ENCODE measurements at regions not wholly inside any gene's neighbourhood (a gene's known extent, or its start where the extent isn't known, plus 50 kb on each side); places are given as distances from the start of the nearest gene placed in this dataset.

DNA sequence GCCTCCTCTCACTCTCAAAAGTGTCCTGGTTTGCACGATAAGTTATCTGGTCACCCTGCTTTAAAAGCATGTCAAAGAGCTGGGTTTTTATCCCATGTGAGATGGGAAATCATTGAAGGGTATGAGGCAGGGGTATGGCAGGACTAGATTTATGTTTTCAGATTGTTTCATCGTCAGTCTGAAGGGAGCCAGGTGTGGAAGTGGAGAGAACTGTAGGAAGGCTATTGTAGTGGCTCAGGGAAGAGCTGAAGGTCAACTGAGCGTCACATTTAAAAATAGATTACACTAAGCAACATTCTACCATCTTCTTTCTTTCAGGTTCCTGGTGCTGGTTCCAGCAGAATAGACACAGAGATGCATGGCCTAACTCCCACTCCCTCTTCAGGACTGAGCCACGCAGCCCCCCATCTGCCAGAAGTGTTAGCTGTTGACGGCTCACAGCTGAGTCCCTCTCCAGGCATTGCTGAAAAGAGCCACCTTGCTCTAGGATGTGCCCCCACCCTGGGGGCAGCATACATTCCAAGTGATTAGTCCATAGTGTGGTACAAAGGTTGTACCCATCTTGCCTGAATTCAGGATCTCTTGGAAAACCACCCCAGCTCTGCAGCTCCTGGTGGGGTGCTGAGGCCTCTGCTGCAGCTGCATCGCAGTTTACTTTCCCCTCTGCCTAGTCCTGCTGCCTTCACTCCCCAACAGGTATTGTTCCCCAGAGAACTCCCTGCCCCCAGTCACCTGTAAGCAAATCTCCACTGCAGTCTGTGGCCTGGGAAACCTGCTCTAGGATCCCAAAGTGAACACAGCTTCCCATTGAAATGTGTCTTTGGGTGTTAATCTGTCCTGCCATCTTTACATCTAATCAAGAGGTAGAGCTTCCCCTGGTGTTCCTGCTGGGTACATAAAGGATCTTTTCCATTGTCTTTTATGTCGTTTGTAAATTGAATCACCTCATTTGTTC lies 79.5 kb upstream of the KLF7 start:
- no peak for DNase-seq (ENCODE audit: low read depth, low spot score)
- Histone ChIP-seq H3K9me3 (ENCODE audit: insufficient read depth, low read length) (no peaks in the 10 kb centered on the region), H3K36me3 (ENCODE audit: insufficient read depth, insufficient read length, low read length) (no peaks in the 10 kb centered on the region), H3K9ac (ENCODE audit: insufficient read length, low read depth) (no peak overlapping the region), H3K4me3 (ENCODE audit: insufficient read length, low read depth) (no peak overlapping the region), H3K27me3 (ENCODE audit: insufficient read depth, insufficient read length) (no peaks in the 10 kb centered on the region), H3K4me1 (ENCODE audit: insufficient read depth, insufficient read length) (no peaks in the 10 kb centered on the region)
- no peak for TF ChIP-seq ZNF274 (IDR thresholded peaks at IDR 0.05; ENCODE audit: low read depth, low read length)
- TF ChIP-seq SUZ12 (IDR thresholded peaks at IDR 0.05; ENCODE audit: extremely low read depth, insufficient read depth, insufficient read length), result no peak
- no peak for TF ChIP-seq YY1 (IDR thresholded peaks at IDR 0.05; ENCODE audit: insufficient read depth, insufficient read length)

DNA sequence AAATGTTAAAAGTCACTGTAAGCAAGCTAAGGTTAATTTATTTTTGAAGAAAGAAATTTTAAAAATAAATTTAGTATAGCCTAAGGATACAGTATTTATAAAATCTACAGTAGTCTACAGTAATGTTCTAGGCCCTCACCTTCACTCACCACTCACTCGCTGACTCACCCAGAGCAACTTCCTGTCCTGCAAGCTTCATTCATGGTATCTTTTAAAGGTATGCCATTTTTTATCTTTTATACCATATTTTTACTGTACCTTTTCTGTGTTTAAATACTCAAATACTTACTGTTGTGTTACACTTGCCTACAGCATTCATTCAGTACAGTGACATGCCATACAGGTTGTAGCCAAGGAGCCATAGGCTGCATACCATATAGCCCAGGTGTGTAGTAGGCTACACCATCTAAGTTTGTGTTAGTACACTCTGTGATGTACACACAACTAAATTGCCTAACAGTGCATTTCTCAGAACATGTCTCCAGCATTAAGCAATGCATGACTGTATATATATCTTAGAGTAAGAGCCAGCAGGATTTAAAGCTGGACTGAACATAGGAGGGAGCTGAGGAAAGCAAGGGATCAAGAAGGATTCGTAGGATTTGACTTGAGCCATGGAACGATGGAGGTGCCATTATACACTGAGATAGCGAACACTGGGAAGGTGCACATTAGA lies 83.1 kb upstream of the KLF7 start:
- H3K4me1 ChIP-seq (ENCODE audit: insufficient read depth, insufficient read length), result no peaks in the 10 kb centered on the region
- no peaks in the 10 kb centered on the region for H3K9me3 ChIP-seq (ENCODE audit: insufficient read depth, low read length)
- H3K9ac ChIP-seq (ENCODE audit: insufficient read length, low read depth), result no peak overlapping the region
- no peak for DNase-seq (ENCODE audit: low read depth, low spot score)
- TF ChIP-seq SUZ12 (IDR thresholded peaks at IDR 0.05; ENCODE audit: extremely low read depth, insufficient read depth, insufficient read length) (no peak), ZNF274 (IDR thresholded peaks at IDR 0.05; ENCODE audit: low read depth, low read length) (no peak), YY1 (IDR thresholded peaks at IDR 0.05; ENCODE audit: insufficient read depth, insufficient read length) (no peak)
- no peak overlapping the region for H3K4me3 ChIP-seq (ENCODE audit: insufficient read length, low read depth)
- no peaks in the 10 kb centered on the region for H3K36me3 ChIP-seq (ENCODE audit: insufficient read depth, insufficient read length, low read length)
- no peaks in the 10 kb centered on the region for H3K27me3 ChIP-seq (ENCODE audit: insufficient read depth, insufficient read length)

DNA sequence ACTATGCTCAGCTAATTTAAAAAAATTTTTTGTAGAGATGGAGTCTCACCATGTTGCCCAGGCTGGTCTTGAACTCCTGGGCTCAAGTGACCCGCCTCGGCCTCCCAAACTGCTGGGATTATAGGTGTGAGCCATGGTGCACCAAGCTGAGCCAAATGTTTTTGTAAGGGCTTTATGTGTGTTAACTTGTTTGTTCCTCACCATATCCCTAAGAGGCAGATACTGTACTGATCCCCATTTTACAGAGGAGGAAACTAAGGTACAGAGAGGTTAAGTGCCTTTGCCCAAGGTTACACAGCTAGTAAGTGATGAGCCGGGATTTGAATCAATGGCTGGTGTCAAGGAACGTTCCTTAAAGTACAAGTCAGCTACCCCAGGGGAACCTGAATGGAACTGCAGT lies 85.3 kb upstream of the KLF7 start:
- no peak overlapping the region for H3K4me3 ChIP-seq (ENCODE audit: insufficient read length, low read depth)
- TF ChIP-seq YY1 (IDR thresholded peaks at IDR 0.05; ENCODE audit: insufficient read depth, insufficient read length) (no peak), SUZ12 (IDR thresholded peaks at IDR 0.05; ENCODE audit: extremely low read depth, insufficient read depth, insufficient read length) (no peak), ZNF274 (IDR thresholded peaks at IDR 0.05; ENCODE audit: low read depth, low read length) (no peak)
- no peak overlapping the region for H3K9ac ChIP-seq (ENCODE audit: insufficient read length, low read depth)
- H3K9me3 ChIP-seq (ENCODE audit: insufficient read depth, low read length), result no peaks in the 10 kb centered on the region
- no peaks in the 10 kb centered on the region for H3K4me1 ChIP-seq (ENCODE audit: insufficient read depth, insufficient read length)
- no peak for DNase-seq (ENCODE audit: low read depth, low spot score)
- H3K27me3 ChIP-seq (ENCODE audit: insufficient read depth, insufficient read length), result no peaks in the 10 kb centered on the region
- no peaks in the 10 kb centered on the region for H3K36me3 ChIP-seq (ENCODE audit: insufficient read depth, insufficient read length, low read length)

DNA sequence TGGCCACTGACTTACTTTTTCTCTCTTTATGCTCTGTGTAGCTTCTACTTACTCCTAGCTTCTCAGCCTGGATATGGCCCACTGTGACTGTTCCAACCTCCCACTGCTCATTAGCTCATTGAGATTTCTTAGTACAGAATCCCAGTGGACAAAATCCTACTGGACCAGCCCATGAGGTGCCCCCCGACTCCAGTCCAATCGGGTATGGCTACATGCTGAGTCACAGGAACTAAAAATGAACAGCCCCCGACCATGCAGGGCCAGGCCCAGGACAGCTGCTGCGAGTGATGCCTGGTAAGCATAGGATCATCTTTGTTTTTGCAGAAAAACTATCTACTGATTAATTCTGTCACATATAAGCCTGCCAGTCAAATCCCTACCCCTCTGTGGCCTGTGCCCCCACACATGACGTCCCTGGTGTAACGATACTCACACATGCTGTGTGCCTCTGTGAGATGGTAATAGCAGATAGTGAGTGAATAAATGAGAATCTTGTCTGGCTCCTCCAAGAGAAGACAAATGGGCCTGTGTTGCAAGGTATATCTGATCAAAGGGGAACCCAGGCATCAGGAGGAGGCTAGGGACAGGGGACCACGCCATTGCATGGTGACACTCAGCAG lies 85.9 kb upstream of the KLF7 start:
- no peaks in the 10 kb centered on the region for H3K9me3 ChIP-seq (ENCODE audit: insufficient read depth, low read length)
- no peaks in the 10 kb centered on the region for H3K4me1 ChIP-seq (ENCODE audit: insufficient read depth, insufficient read length)
- no peak overlapping the region for H3K9ac ChIP-seq (ENCODE audit: insufficient read length, low read depth)
- no peak for DNase-seq (ENCODE audit: low read depth, low spot score)
- no peak overlapping the region for H3K4me3 ChIP-seq (ENCODE audit: insufficient read length, low read depth)
- H3K27me3 ChIP-seq (ENCODE audit: insufficient read depth, insufficient read length), result no peaks in the 10 kb centered on the region
- H3K36me3 ChIP-seq (ENCODE audit: insufficient read depth, insufficient read length, low read length), result no peaks in the 10 kb centered on the region
- TF ChIP-seq YY1 (IDR thresholded peaks at IDR 0.05; ENCODE audit: insufficient read depth, insufficient read length) (no peak), ZNF274 (IDR thresholded peaks at IDR 0.05; ENCODE audit: low read depth, low read length) (no peak), SUZ12 (IDR thresholded peaks at IDR 0.05; ENCODE audit: extremely low read depth, insufficient read depth, insufficient read length) (no peak)

DNA sequence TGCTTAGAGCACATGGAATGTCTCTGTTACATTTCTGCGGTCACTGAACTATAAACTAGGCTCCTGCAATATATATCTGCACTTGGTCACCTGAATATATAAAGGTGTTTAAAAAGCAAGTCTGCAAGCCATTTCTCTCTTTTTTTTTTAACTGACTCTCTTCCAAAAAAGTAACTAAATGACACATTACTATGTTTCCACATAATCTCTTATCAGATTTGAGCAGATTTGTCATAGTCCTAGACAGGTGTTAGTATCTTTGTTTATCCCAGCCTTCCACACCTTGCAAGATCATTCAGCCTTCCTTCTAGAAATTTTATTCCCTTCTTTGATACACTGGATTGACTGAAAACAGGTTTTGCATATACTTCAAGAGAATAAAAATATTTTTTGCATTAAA lies 86.7 kb upstream of the KLF7 start:
- H3K9ac ChIP-seq (ENCODE audit: insufficient read length, low read depth), result no peak overlapping the region
- H3K4me1 ChIP-seq (ENCODE audit: insufficient read depth, insufficient read length), result no peaks in the 10 kb centered on the region
- no peak for DNase-seq (ENCODE audit: low read depth, low spot score)

DNA sequence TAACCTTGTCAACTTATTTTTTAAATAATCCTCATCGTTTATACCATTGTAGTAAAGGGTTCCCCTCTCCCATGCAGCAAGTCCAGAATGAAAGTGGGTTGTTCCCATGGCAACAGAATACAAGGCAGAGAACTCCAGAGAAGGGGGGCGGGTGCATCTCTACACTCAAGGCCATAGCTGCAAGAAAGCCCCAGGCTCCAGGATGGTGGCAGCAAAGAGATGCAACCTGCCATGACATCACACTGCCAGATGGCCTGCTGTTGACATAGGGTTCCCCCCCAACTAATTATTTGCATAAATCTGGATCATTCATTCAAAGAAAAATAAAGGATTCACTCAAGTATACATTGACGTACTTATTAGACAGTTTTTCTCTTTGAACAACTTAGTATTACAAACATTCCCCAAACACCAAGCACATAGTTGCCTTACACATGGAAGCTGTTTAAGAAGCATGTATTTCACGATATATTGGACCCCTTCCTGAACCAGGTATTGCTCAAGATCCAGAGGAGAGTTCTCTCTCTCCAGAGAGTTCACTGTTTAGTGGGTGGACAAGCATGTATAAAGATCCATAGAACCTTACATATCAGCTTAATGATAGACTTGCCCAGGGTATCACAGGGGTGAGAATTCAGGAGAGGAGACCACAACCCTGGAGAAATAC lies 87.4 kb upstream of the KLF7 start:
- TF ChIP-seq SUZ12 (IDR thresholded peaks at IDR 0.05; ENCODE audit: extremely low read depth, insufficient read depth, insufficient read length), result no peak
- TF ChIP-seq YY1 (IDR thresholded peaks at IDR 0.05; ENCODE audit: insufficient read depth, insufficient read length), result no peak
- no peak for TF ChIP-seq ZNF274 (IDR thresholded peaks at IDR 0.05; ENCODE audit: low read depth, low read length)
- no peaks in the 10 kb centered on the region for H3K9me3 ChIP-seq (ENCODE audit: insufficient read depth, low read length)
- H3K27me3 ChIP-seq (ENCODE audit: insufficient read depth, insufficient read length), result no peaks in the 10 kb centered on the region
- no peaks in the 10 kb centered on the region for H3K36me3 ChIP-seq (ENCODE audit: insufficient read depth, insufficient read length, low read length)
- no peak overlapping the region for H3K4me3 ChIP-seq (ENCODE audit: insufficient read length, low read depth)
- H3K9ac ChIP-seq (ENCODE audit: insufficient read length, low read depth), result no peak overlapping the region
- H3K4me1 ChIP-seq (ENCODE audit: insufficient read depth, insufficient read length), result peaks cover 2% of the 10 kb centered on the region
- DNase-seq (ENCODE audit: low read depth, low spot score), result no peak

More for the DNA sequence above, 86.7 kb upstream of the KLF7 start:
- Histone ChIP-seq H3K36me3 (ENCODE audit: insufficient read depth, insufficient read length, low read length) (no peaks in the 10 kb centered on the region), H3K27me3 (ENCODE audit: insufficient read depth, insufficient read length) (no peaks in the 10 kb centered on the region), H3K4me3 (ENCODE audit: insufficient read length, low read depth) (no peak overlapping the region), H3K9me3 (ENCODE audit: insufficient read depth, low read length) (no peaks in the 10 kb centered on the region)
- TF ChIP-seq YY1 (IDR thresholded peaks at IDR 0.05; ENCODE audit: insufficient read depth, insufficient read length), result no peak
- no peak for TF ChIP-seq ZNF274 (IDR thresholded peaks at IDR 0.05; ENCODE audit: low read depth, low read length)

All from NT2/D1 (cell line).